ENCODE measurements at regions not wholly inside any gene's neighbourhood (a gene's known extent, or its start where the extent isn't known, plus 50 kb on each side); places are given as distances from the start of the nearest gene placed in this dataset.
"Not testable (repeated sequence)": the region's sequence is repeated elsewhere in the genome, so short reads cannot be mapped to it uniquely, and the experiment has no call there.

DNA sequence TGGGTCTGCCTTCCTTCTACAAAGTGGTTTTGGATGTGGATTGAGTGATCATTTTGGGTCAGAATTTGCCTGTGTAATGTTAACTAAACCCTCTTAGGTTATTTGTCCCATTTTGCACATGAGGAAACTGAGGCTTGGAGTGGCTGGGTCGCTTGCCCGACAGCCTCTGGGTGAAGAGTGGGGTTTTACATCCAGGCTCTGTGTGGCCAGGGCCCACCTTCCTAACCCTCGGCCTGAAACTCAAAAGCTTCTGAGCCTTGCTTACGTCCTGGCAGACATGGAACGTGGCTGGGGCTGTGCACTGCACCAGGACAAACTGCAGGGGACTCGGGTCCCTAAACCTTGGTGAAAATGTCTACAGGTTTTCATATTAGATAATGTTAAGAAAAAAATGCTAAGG lies 542.4 kb downstream of the TBC1D22A start:
- no peaks in the 10 kb centered on the region for H3K36me3 ChIP-seq
- TF ChIP-seq POLR2A (IDR thresholded peaks at IDR 0.05): no peak
- no peak for TF ChIP-seq CTCF (IDR thresholded peaks at IDR 0.05)
- peaks cover 0 to 9% (median 0%) of the 10 kb centered on the region in 9 donors for H3K27me3 ChIP-seq
- H3K4me1 ChIP-seq: no peaks in the 10 kb centered on the region
- intact Hi-C loops (cut with DNase I): no loop called here
- 85 to 91% (median 89%) methylated on average over 6 of the region's 6 CpGs for WGBS, 4 donors
- ATAC-seq (no peak), DNase-seq (peak in 1 of 5 donors; percentile 0)
- H3K4me3 ChIP-seq: no peak overlapping the region
- H3K9me3 ChIP-seq: no peaks in the 10 kb centered on the region
- H3K27ac ChIP-seq: no peak overlapping the region

DNA sequence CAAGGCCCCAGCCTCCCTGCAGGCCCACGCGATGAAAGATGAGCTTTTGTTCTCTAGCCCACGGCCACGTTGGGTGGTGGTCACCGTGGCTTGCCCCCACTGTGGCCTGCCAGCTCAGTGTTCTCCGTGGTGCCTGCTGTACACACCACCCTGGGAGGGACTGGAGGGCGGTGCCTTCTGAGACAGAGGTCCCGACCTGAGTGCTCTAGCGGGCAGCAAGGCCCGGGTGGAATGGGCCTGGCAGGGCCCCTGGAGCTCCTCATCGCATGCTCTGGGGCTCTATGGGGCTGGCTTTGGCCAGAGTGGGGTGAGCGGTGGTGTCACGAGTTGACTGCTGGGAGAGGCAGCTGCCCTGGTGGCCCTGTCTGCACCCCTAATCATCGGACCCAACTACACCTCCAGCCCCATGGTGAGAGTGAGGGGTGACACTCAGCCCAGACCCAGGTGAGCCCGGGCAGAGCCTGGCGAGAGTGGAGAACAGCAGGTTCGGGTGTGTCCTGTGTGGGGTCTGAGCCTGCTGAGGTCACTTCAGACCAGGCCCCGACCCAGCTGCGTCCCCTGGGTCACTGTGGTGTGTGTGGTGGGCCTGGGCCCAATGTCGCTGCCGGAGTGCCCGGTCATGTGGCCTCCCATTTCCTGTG lies 541.9 kb downstream of the TBC1D22A start:
- Histone ChIP-seq H3K27me3 (peaks cover 0 to 9% (median 0%) of the 10 kb centered on the region in 9 donors), H3K4me3 (no peak overlapping the region), H3K9me3 (no peaks in the 10 kb centered on the region), H3K27ac (no peak overlapping the region), H3K36me3 (no peaks in the 10 kb centered on the region), H3K4me1 (no peaks in the 10 kb centered on the region)
- TF ChIP-seq POLR2A (IDR thresholded peaks at IDR 0.05): no peak
- TF ChIP-seq CTCF (IDR thresholded peaks at IDR 0.05): no peak
- intact Hi-C loops (cut with DNase I): no loop called here
- 86 to 97% (median 88%) methylated on average over 9 to 22 of the region's 22 CpGs for WGBS, 4 donors
- DNase-seq (peak in 1 of 5 donors; percentile 3), ATAC-seq (no peak)

GRCh38 chr22:47303161-47303890 lies 540.9 kb downstream of the TBC1D22A start:
- ATAC-seq (no peak), DNase-seq (peak in 1 of 5 donors; percentile 1)
- WGBS, 4 donors: 80 to 87% (median 85%) methylated on average over 10 to 14 of the region's 14 CpGs
- Histone ChIP-seq H3K4me1 (no peaks in the 10 kb centered on the region), H3K27me3 (peaks cover 0 to 9% (median 0%) of the 10 kb centered on the region in 9 donors), H3K36me3 (no peaks in the 10 kb centered on the region), H3K4me3 (no peak overlapping the region), H3K27ac (no peak overlapping the region), H3K9me3 (no peaks in the 10 kb centered on the region)
- intact Hi-C loops (cut with DNase I): no loop called here
- TF ChIP-seq CTCF (IDR thresholded peaks at IDR 0.05): no peak
- no peak for TF ChIP-seq POLR2A (IDR thresholded peaks at IDR 0.05)

DNA sequence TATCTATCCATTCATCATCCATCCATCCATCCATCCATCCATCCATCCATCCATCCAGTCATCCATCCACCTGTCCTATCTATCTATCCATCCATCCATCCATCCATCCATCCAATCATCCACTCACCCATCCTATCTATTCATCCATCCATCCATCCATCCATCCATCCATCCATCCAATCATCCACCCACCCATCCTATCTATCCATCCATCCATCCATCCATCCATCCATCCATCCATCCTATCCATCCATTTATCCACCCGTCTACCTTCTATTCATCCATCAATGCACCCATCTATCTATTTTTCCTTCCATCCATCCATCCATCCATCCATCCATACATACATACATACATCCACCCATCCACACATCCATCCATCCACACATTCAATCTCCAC lies 540.1 kb downstream of the TBC1D22A start:
- WGBS, 4 donors: 88 to 97% (median 91%) methylated on average over 1 of the region's 1 CpG

More for the DNA sequence above, 540.1 kb downstream of the TBC1D22A start:
- H3K9me3 ChIP-seq; DNase-seq; intact Hi-C loops (cut with DNase I); H3K36me3 ChIP-seq; H3K27me3 ChIP-seq; ATAC-seq; H3K4me3 ChIP-seq; H3K4me1 ChIP-seq; H3K27ac ChIP-seq: not testable (repeated sequence)

Measured in heart left ventricle (tissue), 16 donors.